Esophagus muscularis mucosa (tissue), 4 donors: ENCODE measurements at regions not wholly inside any gene's neighbourhood (a gene's known extent, or its start where the extent isn't known, plus 50 kb on each side); places are given as distances from the start of the nearest gene placed in this dataset.

Source experiments
- DNase-seq: peaks from one replicate; pipeline ENCODE4 v3.0.0-alpha.2; 2017; ENCODE audit errors: extremely low spot score
- H3K27ac ChIP-seq, 4 donors: fragments of 200-600 bp; sonication (generic); replicated peaks in 1 of 4; 1 replicate in 3 of 4; 2 replicates in 1 of 4; pipeline ENCODE4 v1.5.1; 2016 to 2019; ENCODE audit warnings: mild to moderate bottlenecking in 1 of 4
- H3K27me3 ChIP-seq, 4 donors: fragments of 200-600 bp; sonication (generic); one replicate each; pipeline versions ENCODE4 v1.5.1 to v1.6.0; 2016 to 2019
- H3K36me3 ChIP-seq, 4 donors: fragments of 200-600 bp; sonication (generic); one replicate each; pipeline ENCODE4 v1.5.1; 2016 to 2019
- H3K4me1 ChIP-seq, 4 donors: fragments of 200-600 bp; sonication (generic); one replicate each; pipeline ENCODE4 v1.5.1; 2016 to 2019
- H3K4me3 ChIP-seq, 4 donors: fragments of 200-600 bp; sonication (generic); 1 replicate in 2 of 4; 2 replicates in 2 of 4; pipeline ENCODE4 v1.5.1; 2016 to 2019; ENCODE audit warnings: mild to moderate bottlenecking in 4 of 4, moderate library complexity in 1 of 4
- H3K9me3 ChIP-seq, 4 donors: fragments of 200-600 bp; sonication (generic); 1 replicate in 3 of 4; 2 replicates in 1 of 4; pipeline ENCODE4 v1.5.1; 2016 to 2019
- CTCF ChIP-seq, 3 experiments: fragments of 200-600 bp in 2 of 3; fragments of 450-650 bp in 1 of 3; sonication (generic) in 2 of 3; IDR thresholded peaks; one replicate each; pipeline ENCODE4 v1.5.1; 2017 to 2019; ENCODE audit warnings: antibody characterized with exemption in 3 of 3, mild to moderate bottlenecking in 2 of 3, moderate library complexity in 1 of 3
- EP300 ChIP-seq: sonication (generic); formaldehyde crosslinking; IDR thresholded peaks from one replicate; pipeline ENCODE4 v1.6.1; 2017; ENCODE audit warnings: antibody characterized with exemption
- POLR2A ChIP-seq: fragments of 450-650 bp; IDR thresholded peaks from one replicate; pipeline ENCODE4 v1.6.1; 2017; ENCODE audit warnings: antibody characterized with exemption, moderate library complexity, mild to moderate bottlenecking, low read depth
- POLR2AphosphoS5 ChIP-seq, 2 donors: sonication (generic); formaldehyde crosslinking; IDR thresholded peaks; one replicate each; pipeline ENCODE4 v1.6.1; 2017; ENCODE audit warnings: antibody characterized with exemption in 2 of 2
- WGBS: methylation state at CpG from one replicate; pipeline ENCODE4 v1.1.5; 2018; 5-methylcytosine and 5-hydroxymethylcytosine counted together
- intact Hi-C: fragments of 100-400 bp; cut with DNase I; formaldehyde crosslinking; loops from one replicate; pipeline ENCODE4 v1.15.1; 2023

- Histone ChIP-seq H3K4me3 (no peak overlapping the region), H3K36me3 (no peaks in the 10 kb centered on the region), H3K27me3 (peaks cover 0 to 21% (median 0%) of the 10 kb centered on the region in 4 donors), H3K9me3 (peaks cover 0 to 3% (median 0%) of the 10 kb centered on the region in 4 donors), H3K4me1 (peaks cover 0 to 3% (median 0%) of the 10 kb centered on the region in 4 donors), H3K27ac (no peak overlapping the region)
- 89% methylated on average over 14 of the region's 15 CpGs for WGBS
- TF ChIP-seq CTCF (IDR thresholded peaks at IDR 0.05) (no peak), EP300 (no peak), POLR2A (no peak), POLR2AphosphoS5 (IDR thresholded peaks at IDR 0.05) (no peak)
- DNase-seq = no peak
- intact Hi-C loops = no loop called here
Measured at GRCh38 chr21:43305336-43305665, 121.6 kb downstream of the SIK1 start.

- intact Hi-C loops = no loop called here
- no peak for TF ChIP-seq POLR2A
- 80% methylated on average over 3 of the region's 23 CpGs for WGBS
- H3K4me3 ChIP-seq = no peak overlapping the region
- no peaks in the 10 kb centered on the region for H3K36me3 ChIP-seq
- no peak overlapping the region for H3K27ac ChIP-seq
- peaks cover 0 to 21% (median 0%) of the 10 kb centered on the region in 4 donors for H3K27me3 ChIP-seq
- no peak for DNase-seq
- no peaks in the 10 kb centered on the region for H3K9me3 ChIP-seq
- H3K4me1 ChIP-seq = peaks cover 0 to 3% (median 0%) of the 10 kb centered on the region in 4 donors
Measured at GRCh38 chr21:43304621-43305335, 122.2 kb downstream of the SIK1 start.

GRCh38 chr21:43304206-43304605 lies 122.7 kb downstream of the SIK1 start:
- Histone ChIP-seq H3K4me3 (no peak overlapping the region), H3K9me3 (no peaks in the 10 kb centered on the region), H3K36me3 (no peaks in the 10 kb centered on the region), H3K4me1 (peaks cover 0 to 3% (median 0%) of the 10 kb centered on the region in 4 donors), H3K27ac (no peak overlapping the region), H3K27me3 (peaks cover 0 to 21% (median 0%) of the 10 kb centered on the region in 4 donors)
- TF ChIP-seq POLR2AphosphoS5 (IDR thresholded peaks at IDR 0.05) (no peak), CTCF (IDR thresholded peaks at IDR 0.05) (no peak), EP300 (no peak), POLR2A (no peak)
- no peak for DNase-seq
- WGBS = 88% methylated on average over 14 of the region's 14 CpGs
- intact Hi-C loops = no loop called here

GRCh38 chr21:43303275-43304178 lies 123.4 kb downstream of the SIK1 start:
- Histone ChIP-seq H3K36me3 (no peaks in the 10 kb centered on the region), H3K9me3 (no peaks in the 10 kb centered on the region), H3K27me3 (peaks cover 0 to 21% (median 0%) of the 10 kb centered on the region in 4 donors), H3K27ac (no peak overlapping the region), H3K4me3 (no peak overlapping the region), H3K4me1 (peaks cover 0 to 3% (median 0%) of the 10 kb centered on the region in 4 donors)
- intact Hi-C loops = no loop called here
- DNase-seq = no peak
- TF ChIP-seq CTCF (IDR thresholded peaks at IDR 0.05) = no peak
- no peak for TF ChIP-seq POLR2A
- TF ChIP-seq POLR2AphosphoS5 (IDR thresholded peaks at IDR 0.05) = no peak
- TF ChIP-seq EP300 = no peak
- WGBS = 80% methylated on average over 20 of the region's 29 CpGs

GRCh38 chr21:43302769-43303168 lies 124.2 kb downstream of the SIK1 start:
- Histone ChIP-seq H3K4me3 (no peak overlapping the region), H3K27me3 (peaks cover 0 to 27% (median 0%) of the 10 kb centered on the region in 4 donors), H3K4me1 (peaks cover 0 to 3% (median 0%) of the 10 kb centered on the region in 4 donors), H3K36me3 (no peaks in the 10 kb centered on the region), H3K9me3 (no peaks in the 10 kb centered on the region), H3K27ac (no peak overlapping the region)
- no peak for DNase-seq
- WGBS = 93% methylated on average over 5 of the region's 14 CpGs
- intact Hi-C loops = no loop called here
- TF ChIP-seq CTCF (IDR thresholded peaks at IDR 0.05) (no peak), POLR2A (no peak), POLR2AphosphoS5 (IDR thresholded peaks at IDR 0.05) (no peak), EP300 (no peak)
